Activated CD4-positive, alpha-beta T cell treated with anti-CD3 and anti-CD28 coated beads, Interleukin-2, Interleukin-6, amounts not matched to agents 100 ng/mL and 50 ng/mL, durations not matched to agents 16 hours and 8 hours (primary cell): ENCODE measurements at regions not wholly inside any gene's neighbourhood (a gene's known extent, or its start where the extent isn't known, plus 50 kb on each side); places are given as distances from the start of the nearest gene placed in this dataset.
A peak's percentile ranks its signal among the peaks of the same experiment; 100 is the strongest.

ENCODE experiments used
- DNase-seq: peaks from one replicate; pipeline ENCODE4 v3.0.0-alpha.2; 2020

DNA sequence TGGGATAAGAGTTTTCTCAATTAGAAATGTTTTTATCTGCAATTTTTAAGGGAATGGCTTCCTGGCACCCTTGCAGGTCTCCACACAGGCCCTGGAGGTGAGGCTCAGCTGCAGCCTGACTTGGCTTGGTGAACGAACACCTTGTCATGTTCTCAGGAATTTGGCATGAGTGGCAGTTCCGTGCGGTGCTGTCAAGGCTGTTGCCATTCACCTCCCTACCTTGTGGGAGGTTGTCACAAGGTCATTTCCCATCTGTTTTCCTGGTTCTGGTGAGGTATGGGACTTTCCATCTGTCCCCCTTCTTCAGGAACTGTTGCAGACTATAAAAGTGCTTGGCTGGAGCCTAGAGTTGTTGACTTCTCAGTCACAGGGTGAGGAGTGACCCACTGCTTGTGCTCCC is 82.9 kb downstream of the ELOVL4 start:
- DNase-seq: no peak

DNA sequence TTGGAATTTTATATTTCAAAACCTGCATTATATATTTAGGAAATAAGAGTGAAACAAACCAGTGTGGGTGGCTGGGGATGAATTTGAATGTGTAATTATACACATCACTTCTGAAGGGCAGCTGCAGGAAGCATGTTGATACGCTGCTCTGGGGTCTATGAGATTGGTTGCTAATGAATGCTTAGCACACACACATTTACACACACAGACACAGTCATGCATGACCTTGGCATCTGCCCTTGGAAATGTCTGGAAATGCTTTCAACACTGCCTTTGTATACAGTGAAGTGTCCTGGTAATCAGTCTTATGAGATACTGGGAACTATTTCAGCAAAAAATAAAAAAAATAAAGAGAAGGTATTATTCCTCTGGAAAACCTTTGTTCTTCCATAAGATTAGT is 83.4 kb downstream of the ELOVL4 start:
- DNase-seq: no peak

DNA sequence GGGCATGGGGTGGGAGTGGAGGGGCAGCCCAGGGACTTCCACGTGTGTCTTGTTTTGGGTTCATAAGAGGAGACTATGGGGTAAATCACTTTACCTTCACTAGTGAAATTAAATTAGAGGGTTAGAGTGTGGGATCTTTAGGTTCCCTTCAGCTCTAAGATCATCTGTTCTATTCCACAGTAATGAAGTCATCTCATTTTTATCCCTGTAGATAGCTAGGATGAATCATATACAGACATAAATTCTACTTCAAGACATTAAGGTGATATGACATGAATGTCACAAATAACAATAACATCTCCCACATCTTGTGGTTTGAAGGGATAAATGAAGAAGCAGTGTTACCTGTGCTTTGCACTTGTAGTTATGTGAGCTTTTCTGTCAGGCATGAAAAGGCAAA is 83.8 kb downstream of the ELOVL4 start:
- no peak for DNase-seq

DNA sequence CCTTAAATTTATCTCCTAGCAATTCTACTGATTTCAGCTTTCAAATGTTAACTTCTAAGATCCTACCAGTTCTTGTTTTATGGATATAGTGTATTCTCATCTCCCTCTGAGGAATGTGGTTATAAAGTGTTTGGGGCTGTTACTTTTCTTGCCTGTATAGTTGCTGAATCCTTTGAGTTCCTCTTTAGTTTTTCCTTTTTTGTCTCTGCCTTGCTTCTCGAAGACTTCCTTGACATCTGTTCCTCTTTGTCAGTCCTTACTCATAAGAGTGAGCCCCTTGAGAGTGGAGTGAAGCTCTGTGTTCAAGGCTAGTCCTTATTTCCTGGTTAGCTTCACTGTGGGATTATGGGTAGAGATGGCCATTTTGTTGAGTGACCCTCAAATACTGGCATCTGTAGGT is 84.6 kb downstream of the ELOVL4 start:
- no peak for DNase-seq

DNA sequence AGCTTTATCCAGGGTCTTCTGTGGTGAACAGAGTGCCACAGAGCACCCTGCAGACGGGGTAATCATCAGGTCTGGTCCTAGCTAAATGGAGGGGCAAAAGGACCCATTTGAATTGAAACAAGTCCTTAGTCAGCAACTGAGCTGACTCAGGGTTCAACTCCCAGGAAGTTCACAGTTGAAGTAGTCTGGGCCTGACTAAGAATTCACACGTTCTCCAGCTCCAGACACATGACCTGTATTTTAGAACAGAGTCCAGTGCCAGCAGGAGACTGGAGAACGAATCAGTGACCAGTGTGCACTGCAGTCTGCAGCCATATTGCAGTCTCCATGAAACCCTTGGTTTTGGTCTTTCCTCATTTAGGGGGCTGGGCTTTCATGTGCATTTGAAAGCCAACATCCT is 85.2 kb downstream of the ELOVL4 start:
- no peak for DNase-seq

DNA sequence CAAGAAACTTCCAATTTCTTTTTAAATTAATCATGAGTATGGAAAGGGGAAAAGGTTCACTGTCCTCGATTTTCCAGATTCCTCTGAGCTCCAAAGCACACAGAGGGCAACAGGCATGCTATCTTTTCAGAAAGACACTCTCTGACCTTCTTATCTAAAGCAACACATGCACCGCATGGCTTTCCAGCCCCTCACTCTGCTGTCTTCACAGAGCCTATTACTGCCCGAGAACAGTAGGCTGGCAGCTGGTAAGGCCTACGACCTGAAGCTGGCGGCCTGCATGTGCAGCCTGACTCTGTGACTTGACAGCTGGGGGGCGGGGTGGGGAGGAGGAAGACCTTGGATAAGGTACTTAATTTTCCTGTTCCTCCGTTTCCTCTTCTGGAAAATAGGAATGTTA is 86.3 kb downstream of the ELOVL4 start:
- no peak for DNase-seq

DNA sequence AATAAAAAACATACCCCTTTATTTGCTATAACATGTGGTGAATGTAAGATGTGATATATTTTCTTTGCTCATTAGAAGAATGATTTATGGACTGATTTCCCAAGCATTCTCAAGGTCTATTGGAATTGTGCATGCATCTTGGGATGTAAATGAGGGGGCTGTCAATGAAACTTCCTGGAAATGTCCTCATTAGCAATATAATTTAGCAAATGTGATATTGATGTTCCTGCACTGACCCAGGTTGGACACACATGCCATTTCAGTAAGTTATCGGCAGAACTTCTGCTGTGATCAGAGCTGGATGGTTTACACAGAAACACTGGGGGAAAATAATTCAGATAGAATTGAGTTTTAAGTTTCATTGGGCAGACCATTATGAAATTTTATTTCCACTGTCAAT is 99.9 kb downstream of the ELOVL4 start:
- DNase-seq: no peak

DNA sequence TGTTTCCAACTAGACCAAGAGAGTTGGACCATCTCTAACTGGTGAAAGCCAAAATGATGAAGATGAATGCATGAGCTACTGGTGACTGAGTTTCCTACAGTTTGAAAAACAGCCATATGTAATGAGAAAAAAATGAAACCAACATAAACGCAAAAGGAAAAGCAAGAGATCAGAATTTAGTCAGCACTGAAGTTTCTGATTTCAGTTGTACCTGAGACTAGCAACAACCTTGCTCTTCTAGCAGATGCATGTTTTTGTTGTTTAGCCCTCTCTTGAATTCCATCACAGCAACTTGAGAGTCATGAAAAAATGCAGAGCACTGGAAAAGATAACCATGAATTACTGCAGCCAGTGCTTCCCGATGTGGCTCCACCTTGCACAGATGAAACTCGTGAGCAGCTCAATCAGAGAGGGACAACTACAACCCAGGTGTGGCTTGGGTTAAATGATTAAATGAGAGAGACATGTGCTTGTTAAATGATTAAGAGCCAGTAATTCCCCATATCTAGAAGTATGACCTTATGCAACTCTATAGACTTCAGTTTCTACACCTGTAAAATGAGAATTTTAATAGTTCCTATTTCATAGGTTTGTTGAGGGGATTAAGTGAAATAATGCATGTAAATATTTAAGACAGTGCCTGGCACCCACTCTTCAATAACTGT is 104.8 kb downstream of the ELOVL4 start:
- DNase-seq: no peak

DNA sequence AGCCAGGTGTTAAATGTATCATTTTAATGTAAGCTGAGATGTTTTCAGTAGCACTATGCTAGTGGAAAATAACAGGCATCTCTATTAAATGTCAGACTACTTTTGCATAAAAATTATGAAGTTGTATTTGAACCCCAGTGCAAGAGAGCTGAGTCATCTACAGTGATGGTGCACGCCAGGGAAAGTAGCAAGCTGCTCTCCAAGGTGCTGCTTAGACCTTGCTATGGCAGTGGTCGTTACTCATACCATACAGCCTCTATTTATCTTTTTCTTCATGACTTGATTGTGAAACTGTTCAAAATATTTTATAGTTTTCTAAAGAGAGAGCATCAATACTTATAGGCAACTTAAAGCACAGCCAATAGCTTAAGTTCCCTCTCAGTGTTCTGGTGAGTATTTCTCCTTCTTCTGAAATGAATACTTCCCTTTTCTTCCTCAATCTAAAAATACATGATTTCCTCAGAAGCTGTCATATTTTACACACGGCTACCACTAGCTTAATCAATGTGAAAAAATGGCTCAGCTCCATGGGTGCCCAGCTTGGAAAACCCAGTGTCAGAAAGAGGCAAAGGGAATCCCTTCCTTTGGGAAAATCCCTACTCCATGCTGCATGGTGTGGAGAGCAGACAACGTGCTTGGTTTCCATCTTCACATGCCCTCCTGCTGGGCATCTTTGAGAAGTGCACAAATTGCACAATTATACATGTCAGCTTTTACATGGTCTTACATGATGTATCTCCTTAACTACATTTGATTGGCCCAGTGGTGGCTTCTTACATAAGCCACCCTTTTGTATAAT is 105.6 kb downstream of the ELOVL4 start:
- DNase-seq: peak; percentile 10

DNA sequence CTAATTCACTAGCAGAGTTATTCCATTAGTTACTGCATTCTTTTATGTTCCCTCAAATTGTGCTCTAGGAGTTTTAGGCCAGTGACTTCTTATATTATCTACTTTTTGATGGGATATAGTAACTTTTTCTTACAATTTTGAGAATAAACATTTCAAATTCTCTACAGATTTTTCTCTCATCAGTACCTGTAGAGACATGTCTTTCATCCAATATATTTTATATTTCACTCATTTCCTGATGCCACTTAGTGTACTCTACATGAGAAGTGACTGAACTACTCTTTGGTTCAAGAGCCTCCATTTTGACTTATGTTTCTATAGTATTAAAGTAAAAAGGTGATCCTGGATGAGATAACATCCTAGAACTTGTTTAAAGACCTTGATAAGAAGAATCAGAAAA is 108.5 kb downstream of the ELOVL4 start:
- DNase-seq: no peak

DNA sequence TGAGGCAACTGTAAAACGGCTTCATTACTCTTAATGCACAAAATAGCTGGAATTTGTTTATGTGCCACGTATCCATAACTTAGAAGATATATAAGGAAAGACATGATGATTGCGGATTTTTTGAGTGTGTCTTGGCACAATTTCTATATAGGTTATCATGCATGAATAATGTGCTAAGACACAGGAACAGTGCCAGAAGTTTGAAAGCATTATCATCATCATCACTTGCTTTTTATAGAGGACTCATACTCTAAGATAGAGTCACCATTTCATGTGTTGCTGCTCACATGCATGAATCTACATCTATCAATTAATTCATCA is 113.4 kb downstream of the ELOVL4 start:
- no peak for DNase-seq

DNA sequence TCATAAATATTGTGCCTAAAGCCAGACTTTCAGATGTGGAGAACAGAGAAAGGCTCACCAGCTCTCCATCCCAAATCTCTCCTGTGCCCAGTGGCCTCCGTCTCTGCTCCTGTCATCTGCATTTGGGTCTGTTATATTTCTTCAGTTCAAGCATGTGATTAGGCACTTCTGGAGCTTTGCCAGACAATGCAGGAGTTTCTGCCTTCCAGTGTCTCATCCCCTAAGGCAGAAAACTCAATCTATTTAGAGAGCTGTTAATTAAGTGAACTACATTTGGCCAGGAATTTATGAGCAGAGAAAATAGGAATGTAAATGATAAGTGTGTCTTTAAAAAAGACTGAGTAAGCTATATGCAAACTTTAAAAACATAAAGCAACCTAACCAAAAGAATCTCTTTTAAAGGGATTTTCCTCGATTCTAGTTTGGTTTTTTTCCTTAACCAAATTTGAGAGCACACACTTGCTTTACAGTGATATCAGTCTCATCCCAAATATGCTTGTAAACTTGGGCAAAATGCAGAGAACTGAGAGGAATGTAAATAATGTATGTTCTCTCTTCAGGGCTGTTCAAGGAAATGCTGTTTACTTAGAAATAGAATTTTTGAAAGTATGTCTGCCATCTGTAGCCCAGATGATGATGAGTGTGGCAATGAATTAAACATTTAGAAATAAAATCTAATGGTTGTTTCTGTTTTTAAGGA is 113.9 kb downstream of the ELOVL4 start:
- no peak for DNase-seq

DNA sequence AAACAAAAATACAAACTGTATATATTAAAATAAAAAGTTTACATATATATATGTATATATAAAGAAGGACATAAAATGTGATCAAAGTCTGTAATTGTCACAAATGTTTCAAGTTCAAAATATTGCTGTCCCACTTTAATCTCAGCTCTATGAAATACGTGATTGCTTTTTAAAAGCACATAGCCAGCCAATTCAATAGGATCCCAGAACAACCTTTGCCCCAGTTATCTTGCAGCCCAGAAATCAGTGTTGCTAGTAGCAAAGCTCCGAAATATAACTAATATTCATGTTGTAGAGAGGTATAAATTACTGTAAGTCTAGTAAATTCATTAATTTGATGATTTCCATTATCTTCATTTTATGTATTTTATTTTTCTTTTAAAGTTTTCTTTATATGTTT is 114.6 kb downstream of the ELOVL4 start:
- no peak for DNase-seq

DNA sequence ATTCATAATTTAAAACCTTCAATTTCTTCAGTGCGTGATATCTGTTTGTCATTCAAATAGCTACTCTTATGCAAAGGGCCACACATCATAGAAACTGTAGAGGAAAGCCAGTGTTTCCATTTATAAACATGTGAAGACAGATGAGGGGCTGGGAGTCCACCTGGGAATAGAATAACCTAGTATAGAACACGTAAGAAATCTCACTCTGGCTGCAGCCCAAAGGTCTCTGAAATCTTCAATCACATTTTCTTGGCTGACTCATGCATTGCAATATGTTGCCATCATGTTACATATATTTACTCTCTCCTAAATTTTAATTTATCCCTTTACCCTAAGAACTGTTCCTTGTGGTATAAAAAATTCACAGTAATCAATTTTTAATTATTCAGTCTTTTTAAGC is 123.2 kb downstream of the ELOVL4 start:
- DNase-seq: no peak

DNA sequence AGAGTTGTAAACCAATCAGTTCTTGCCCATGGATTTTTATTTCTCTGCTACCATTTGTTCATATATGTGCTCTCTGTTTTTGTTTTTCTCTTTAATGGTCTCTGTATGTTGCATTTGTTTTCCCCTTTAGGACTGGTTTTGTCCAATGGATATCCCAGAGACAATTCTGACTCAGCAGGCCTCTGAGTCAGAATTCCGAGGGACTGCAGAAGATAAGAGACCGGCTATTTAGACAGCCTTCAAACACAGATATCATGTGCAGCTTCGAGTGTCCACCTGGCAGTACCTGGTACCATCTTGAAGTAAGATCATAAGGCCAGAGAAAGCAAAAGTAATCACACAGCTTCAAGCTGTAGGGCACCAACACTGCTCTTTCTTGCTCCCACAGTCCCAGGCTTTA is 125.5 kb downstream of the ELOVL4 start:
- no peak for DNase-seq

DNA sequence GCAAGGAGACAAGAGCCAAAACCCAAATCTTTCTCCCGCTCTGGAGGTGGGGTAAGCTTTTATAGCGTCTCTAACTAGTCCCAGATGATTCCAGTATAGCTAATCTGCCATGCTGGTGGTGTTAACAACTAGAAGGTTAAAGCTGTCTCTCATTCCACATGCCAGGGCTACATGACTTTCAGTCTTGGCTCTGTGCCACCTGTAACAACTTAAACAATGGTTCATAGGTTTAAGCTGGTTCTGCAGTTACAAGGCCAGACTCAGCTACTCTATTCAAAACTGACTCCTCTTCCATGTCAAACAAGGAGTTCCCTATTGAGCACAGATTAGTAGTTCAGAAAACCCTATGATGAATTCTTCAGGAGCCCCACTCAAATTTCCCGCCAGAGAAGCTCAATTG is 128.9 kb downstream of the ELOVL4 start:
- DNase-seq: no peak

DNA sequence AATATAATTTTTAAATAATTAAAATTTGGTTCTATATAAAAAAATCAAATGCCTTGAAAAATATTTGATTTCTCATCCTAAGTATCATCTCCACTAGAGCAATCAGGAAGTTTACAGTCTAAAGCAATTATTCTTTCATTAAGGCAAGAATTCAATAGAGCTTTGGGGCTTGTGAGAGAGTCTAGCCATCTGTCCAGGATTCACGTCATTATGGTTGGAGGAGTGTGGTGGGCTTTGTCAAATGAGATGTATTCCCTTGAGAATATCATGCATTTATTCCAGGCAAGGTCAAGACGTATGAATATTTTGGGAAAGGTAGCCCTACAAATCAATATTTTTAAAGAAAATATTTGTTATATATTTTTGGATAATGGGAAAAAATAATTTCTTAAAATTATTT is 132.4 kb downstream of the ELOVL4 start:
- no peak for DNase-seq

DNA sequence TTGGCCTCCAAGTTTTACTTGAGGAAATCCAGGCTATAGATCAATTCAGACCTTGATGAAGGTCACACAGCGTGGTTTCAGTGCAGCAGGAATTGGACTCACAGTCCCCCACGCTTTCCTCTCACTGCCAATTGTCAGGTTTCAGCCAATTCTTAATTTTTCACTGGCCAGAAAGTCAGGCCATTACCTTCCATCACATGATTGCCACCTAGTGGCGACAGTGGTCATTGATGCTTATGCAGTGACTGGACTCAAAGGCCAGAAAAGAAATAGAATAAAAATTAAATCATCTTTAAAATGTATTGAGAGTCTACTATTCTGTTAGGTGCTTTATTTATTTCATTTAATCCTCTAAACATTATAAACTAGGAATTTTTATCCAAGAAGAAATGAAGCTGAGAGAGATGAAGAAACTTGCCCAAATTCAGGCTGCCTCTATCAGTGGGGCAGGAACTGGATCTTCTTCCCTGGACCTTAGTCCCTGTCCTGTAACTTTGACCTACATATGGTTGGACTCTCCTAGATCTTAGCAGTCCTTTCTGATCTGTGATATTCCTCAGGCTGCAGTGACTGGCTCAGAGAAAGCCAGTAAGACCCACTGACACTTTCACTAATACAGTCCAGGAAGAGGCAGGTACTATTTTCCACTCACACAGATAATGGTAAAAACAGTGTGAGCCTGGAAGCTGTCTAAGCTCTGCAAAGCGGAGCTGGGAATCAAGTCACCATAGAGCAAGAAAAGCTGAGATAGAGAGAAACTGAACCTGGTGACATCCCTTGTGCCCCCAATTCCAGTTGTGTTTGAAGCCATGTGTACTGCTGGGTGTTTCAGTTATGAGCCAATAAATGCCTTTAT is 133.3 kb downstream of the ELOVL4 start:
- DNase-seq: peak; percentile 70

DNA sequence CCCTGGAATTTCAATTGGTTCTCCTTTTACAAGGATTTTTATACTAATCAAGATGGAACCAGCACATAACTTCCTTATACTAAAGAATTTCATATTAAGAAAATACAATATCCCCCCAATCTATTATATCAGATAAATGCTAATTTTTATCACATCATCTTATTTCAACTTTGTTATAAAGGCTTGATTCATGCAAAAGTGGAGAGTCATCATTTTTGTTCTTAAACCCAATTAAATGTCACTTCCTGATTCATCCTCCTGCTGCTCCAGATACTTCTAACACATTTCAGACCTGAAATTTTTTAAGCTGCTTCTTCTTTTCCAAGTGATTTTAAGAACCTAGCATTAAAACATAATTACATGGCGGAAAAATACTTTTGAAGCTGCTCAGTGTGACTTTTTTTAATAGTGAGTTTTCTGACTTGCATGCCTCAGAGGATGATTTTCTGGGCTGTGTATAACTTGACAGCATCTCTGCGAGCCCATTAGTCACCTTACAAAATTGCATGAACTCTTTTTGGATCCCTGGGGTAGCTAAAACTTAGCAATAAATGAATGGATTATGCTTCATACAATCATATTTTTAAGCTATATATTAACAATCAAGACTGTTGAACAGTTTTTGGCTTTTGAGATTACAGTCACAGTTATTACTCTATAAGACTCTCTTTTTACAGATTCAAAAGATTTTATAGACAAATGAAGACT is 134.1 kb downstream of the ELOVL4 start:
- no peak for DNase-seq

DNA sequence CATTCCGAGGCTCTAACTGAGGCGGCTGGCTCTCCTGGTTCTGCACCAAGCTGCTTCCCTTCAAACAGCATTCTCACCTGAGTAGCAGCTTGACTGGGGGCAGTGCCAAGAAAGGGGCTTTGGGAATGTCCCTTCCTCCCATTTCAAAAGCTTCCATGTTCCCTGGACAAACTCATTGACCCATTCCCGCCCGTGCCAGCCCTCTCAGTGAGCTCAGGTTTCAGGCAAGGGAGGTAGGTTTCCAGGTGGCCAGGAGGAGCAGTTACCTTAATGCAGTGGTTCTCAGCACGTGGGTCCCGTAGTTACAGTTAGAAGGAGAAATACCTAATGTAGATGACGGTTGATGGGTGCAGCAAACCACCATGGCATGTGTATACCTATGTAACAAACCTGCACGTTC is 135.2 kb downstream of the ELOVL4 start:
- no peak for DNase-seq

DNA sequence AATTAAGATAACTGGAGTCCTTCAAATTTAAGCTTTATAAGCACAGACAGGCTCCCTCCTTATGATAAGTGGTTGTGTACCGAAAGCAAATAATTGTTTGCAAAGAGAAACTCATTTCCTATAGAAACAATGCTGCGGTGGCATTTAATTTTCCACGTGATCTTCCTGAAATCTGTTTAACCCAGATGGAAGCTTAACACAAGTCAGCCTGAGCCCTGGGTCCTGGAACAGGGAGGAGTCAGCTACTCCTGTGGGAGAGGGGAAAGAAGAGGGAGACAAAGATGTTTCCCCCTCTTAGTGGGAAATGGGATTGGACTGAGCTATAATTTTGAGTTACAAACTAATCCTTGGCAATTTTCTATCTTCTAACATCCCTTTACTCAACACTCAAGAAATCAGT is 136.5 kb downstream of the ELOVL4 start:
- no peak for DNase-seq

DNA sequence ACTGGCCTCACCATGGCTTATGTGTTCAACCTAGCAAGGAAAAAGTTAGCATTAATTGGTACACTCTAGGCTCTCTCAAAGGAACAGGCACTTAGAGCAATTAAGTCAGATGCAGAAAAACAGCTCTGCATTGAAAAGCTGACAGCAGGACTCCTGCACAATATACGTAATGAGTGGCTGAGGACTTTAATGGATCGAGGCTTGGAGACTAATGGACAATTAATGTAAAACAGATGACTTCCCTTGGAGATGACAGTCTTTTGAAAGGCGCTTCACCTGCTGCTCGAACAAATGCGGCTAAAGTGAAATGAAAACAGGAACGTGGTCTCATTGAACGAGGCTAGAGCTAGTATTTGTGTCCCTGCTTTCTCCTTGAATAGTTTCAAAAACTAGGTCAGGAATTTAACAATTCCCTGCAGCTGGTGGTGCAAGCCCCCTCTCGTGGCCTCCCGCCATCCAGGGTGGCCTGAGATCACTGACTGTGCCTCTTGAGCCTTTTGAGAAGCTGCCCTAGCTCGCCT is 137.1 kb downstream of the ELOVL4 start:
- no peak for DNase-seq

DNA sequence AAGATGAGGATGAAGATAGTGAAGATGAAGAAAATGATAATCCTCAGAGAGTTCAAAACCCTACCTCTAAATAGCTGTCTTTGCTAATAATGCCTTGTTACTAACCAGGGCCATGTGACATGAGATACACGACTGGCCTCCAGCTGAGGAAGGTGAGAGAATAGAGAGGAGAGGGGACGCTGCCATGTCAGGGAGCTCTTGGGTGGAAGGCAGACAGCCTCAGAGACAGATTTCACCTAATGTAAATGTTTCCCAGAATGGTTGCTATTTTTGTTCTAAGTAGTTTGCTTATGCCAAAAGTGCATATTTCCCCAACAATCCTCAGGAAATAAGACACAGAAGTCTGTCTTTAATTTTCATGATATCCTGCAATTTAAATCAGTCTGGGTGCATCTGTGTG is 138.4 kb downstream of the ELOVL4 start:
- no peak for DNase-seq
